ENCODE measurements at regions not wholly inside any gene's neighbourhood (a gene's known extent, or its start where the extent isn't known, plus 50 kb on each side); places are given as distances from the start of the nearest gene placed in this dataset.

DNA sequence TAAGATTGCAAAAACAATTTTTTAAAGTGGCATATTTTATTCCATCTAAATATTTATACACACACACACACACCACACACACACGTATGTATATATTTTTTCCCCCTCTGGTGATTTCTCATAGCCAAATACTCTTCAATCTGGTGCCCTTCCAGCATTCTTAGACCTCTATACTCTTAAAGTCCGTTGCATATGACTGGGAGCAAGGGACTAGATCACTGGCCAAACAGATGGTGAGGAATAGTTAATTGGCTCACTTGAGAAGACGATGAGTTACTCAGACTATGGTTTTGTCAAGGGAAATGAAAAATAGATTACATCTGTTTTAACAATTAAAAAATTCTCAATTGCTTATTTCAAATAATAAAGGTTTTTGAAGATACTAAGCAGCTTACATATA lies 512.5 kb upstream of the LRRTM4 start:
- no peak for DNase-seq

DNA sequence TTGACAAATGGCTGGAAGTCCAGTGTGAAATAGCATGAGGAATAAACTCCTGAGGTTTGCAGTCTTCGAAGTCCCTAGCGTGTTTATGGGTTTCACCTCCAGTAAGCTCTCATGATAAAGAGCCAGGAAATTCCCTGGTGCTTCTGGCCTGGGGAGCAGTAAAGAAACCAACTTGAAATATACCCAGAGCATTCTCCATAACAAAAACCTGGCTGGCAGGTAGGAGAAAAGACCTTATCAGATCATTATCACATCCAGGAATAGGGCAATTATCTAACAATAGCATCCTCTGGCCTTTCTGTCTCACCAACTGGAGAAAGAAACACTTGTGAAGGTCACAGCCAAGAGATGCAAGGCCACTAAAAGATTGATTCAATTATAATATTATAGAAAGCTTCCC lies 513.6 kb upstream of the LRRTM4 start:
- no peak for DNase-seq

DNA sequence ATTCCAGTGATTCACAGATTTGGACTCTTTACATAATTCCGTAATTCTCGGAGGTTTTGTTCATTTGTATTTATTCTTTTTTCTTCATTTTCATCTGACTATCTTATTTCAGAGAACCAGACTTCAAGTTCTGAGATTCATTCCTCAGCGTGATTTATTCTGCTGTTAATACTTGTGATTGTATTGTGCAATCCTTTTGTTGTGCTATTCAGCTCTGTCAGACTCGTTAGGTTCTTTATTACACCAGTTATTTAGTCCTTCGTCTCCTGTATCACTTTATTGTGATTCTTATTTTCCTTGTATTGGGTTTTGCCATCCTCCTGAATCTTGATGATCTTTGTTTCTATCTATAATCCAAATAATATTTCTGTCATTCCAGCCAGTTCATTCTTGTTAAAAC lies 529.3 kb upstream of the LRRTM4 start:
- DNase-seq = no peak

- DNase-seq = no peak
These were observed 534.8 kb upstream of the LRRTM4 start for GRCh38 chr2:78056976-78057375.

DNA sequence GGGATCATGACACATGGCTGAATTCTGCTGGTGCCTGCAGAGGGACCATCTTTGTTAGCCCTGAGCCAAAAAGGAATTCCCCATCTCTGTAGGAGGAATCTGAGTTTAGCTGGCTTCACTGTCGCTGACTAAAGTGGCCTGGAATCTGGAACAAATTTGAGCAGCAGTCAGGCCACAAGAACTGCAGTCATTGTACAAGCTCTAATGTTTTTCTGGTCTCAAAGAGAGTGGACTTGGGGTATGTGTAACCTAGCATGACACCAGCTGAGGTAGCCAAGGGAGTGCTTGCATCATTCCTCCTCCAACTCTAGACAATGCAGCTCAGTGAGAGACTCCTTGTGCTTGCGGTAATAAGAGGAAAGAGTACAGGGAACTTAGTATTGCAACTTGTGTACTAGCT lies 539.1 kb upstream of the LRRTM4 start:
- DNase-seq = no peak

- DNase-seq = no peak
These were observed 539.6 kb upstream of the LRRTM4 start for GRCh38 chr2:78061732-78062131.

DNA sequence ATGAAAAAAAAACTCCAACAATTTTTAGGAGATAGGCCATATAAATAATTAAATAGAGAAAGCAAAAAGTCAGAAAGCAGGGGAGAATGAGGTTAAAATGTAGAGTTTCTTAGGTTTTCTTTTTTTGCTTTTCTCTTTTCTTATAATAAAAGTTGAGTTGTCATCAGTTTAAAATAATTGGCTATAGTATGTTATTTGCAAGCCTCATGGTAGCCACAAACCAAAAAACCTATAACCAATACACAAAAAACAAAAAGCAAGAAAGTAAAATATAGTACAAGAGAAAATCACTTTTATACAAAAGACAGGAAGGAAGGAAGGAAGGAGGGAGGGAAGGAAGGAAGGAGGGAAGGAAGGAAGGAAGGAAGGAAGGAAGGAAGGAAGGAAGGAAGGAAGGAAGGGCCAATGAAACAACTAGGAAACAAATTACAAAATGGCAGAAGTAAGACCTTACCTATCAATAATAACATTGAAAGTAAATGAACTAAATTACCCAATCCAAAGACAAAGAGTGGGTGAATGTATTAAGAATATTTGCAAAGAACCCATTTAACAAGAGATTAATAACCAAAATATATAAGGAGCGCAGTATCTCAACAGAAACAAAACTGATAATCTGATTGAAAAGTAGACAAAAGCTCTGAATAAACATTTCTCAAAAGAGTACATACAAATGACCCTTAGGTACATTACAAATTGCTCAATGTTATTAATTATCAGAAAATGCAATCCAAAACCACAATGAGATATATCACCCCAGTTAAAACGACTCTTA lies 541.3 kb upstream of the LRRTM4 start:
- no peak for DNase-seq

DNA sequence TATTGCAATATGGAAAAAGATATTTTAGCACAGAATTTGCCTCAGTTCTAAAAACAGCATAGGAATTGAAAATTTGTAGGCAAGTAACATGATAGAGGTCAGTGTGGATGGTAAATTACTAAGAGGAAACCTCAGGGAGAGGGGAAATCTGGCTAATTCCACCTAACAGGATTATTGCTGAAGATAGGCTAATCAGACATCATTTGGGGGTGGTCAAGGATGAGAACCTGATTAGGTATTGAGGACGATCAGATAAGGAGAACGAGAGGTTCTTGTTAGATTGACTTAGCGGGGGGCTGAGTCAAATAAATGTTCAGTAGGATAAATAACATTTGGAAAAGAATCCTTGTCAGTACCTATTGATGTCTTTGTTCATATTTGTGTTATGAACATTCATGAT lies 543.2 kb upstream of the LRRTM4 start:
- no peak for DNase-seq

GRCh38 chr2:78068808-78069207 lies 546.6 kb upstream of the LRRTM4 start:
- DNase-seq = no peak

DNA sequence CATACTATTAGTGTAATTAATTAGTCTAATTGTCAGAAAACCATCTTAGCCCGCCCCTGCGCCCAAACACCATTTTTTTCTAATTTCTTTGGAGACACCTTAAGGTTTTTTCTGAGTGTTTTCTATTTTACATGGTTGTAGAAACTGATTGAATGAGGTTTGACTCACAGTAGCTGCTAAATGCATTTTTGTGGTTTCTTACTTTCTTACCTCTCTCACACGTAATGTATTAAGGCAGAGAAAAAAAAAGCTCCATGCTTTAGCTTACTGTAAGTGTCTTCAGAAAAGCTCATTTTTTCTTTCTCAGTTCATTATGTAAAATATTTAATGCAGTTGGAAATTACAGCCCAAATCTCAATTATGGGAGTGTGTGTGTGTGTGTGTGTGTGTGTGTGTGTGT lies 548.5 kb upstream of the LRRTM4 start:
- DNase-seq = no peak

DNA sequence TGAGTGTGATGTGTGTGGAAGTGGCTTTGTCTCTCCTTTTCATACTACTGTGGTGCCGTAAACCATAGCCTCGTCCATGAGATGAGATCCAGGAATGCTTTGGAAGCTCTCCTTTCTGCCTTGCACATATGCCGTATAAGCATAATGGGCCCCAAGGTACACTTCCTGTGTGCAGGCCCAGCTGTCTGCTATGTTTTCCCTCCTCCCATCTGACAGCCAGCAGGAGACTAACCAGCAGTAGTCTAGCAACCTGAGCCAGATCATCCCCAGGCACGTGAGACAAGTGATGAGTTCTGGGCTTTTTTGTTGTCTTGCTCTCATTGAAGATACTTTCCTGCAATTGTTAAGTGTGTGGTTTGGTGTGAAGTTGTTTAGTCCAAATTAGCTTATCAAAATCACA lies 555.5 kb upstream of the LRRTM4 start:
- DNase-seq = no peak

DNA sequence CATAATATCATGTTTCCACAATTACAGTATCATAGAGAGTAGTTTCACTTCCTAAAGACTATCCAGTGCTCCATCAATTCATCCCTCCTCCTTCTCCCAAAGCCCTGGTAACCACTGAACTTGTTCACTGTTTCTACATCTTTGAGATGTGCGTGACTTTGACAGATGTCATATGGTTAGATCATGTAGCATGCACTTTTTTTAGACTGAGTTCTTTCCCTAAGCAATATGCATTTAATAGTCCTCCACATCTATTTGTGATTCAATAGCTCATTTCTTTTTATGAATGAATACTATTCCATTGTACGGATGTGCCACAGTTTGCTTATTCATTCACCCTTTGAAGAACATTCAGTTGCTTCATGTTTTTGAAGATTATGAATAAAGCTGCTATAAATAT lies 560.4 kb upstream of the LRRTM4 start:
- no peak for DNase-seq

GRCh38 chr2:78093436-78093835 lies 571.3 kb upstream of the LRRTM4 start:
- DNase-seq = no peak

- no peak for DNase-seq
These were observed 587.1 kb upstream of the LRRTM4 start for GRCh38 chr2:78109272-78109671.

DNA sequence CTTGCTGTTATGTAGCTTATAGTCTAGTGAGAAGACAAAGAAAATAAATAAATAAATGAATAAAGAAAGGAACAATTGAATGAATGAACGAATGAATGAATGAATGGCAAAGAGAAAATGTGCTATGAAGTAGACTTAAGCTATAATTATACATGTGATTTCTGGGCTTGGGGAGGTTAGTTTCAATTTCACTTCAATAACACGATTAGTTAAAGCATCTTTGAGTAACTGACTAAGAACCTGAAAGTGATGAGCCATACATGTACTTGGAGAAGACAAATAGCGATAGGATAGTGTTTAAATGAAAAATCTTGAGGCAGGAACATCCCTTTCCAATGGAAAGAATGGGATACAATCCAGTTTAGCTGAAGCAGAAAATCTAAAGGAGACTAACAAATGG lies 593.1 kb upstream of the LRRTM4 start:
- no peak for DNase-seq

GRCh38 chr2:78118037-78118436 lies 595.9 kb upstream of the LRRTM4 start:
- DNase-seq = no peak

DNA sequence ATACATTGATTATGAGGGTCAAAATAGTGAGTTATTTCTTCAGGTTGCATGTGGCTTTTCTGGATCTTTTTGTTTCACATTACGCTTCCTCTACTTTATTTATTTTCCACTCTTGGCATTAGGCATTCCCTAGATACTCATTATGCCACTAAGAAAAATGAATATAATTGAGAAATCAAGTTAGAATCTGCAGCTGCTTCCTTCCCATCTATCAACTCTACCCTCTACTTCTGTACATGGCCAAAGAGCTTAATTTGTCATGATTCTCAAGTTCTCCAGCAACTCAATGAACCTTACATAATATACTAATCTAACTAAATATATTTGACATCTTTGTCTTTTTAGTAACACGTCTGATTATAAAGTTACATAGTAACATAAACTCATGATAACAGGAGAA lies 598.1 kb upstream of the LRRTM4 start:
- no peak for DNase-seq

DNA sequence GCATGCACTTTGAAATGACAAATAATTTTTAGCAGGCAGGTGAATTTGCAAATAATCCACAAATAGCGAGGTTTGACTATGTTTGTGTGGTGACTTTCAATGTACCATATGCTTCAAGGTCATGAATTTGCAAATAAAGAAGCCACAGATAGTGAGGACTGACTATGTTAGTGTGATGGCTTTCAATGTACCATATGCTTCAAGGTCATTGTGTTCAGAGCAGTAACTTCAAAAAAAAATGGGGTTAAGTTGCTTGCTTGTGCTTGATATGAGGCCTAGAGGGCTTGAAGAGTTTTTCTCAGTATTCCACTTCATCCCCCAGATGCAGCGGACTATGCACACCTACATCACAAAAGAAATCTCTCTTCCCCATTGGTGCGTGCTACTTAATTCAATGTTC lies 602.9 kb upstream of the LRRTM4 start:
- DNase-seq = no peak

GRCh38 chr2:78127424-78127823 lies 605.2 kb upstream of the LRRTM4 start:
- DNase-seq = no peak

DNA sequence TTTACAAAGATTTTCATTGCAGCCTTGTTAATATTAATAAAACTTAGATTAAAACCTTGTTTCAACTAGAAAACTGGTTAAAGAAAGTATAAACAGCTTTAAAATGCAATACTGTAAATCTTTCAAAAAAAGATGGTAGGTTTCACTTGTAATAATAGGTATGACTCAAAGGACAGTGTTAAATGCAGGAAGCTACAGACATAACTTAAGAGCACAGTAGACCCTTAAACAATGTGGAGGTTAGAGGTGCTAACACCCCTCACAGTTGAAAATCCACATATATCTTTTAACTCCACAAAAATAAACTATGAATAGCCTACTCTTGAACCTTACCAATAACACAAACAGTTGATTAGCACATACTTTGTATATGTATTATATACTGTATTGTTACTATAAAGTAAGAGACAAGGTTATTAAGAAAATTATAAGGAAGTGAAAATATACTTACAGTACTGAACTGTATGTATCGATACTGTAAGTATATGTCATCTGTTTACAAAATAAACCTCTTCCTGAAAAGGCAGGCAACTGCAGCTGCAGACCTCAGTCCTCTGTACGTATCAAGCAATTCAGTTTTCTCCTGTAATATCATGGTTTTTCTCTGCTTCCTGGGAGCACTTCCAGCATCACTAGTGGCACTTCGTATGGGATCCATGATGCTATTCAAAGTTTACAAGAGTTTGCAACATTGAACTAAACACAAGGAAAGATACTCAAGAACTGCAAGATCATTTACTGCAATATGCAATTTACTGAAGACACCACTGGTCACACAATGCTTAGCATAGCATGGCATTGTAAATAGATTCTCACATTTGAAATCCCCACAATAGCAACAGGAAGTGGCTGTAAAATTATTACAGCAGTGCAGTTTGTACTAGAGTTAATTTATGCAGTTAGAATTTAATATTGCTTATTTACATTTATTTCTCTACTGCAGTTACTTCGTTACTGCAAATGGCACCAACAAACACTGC lies 610.5 kb upstream of the LRRTM4 start:
- no peak for DNase-seq

GRCh38 chr2:78145395-78145996 lies 623.3 kb upstream of the LRRTM4 start:
- DNase-seq = no peak

DNA sequence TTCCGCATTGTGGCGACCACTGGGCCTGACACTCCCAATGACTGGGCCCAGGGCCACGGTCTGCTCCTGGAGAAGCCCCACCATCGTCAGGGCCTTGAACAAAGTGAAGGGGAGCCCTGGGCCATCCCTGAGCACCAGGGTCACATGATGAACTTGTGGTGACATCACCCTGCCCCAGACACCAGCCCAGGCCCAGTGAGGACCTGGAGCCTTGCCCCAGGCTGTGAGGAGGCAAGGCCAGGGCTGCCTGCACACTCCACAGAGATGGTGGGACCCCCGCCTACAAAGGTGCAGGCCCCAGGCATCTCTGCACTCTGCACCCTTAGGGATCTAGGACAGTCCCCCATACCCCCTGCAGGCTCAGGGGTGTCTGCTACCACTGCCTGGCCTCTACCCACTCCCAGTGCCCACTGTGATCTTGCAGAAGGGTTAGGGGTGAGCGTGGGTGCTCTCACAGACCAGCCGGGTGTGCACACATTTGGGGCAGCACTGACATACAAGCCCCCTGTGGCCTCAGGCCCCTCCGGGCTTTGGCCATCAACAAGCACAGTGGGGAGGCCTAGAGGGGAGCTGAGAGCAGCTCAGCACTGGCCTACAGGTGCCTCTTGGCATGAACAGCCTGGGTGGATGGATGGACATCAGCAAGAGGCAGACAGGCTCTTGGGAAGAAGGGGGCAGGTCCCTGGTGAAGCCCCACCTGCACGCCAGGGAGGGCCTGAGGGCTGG lies 624.0 kb upstream of the LRRTM4 start:
- no peak for DNase-seq

- DNase-seq = no peak
These were observed 625.3 kb upstream of the LRRTM4 start for GRCh38 chr2:78147466-78147865.

All from C1 segment of cervical spinal cord (tissue), 14 donors.